VCaP (cell line): ENCODE measurements at regions not wholly inside any gene's neighbourhood (a gene's known extent, or its start where the extent isn't known, plus 50 kb on each side); places are given as distances from the start of the nearest gene placed in this dataset.

Experiments used
- H3K27ac ChIP-seq: fragments of 450-650 bp; 2 replicates; pipeline ENCODE4 v1.5.1; 2017
- CTCF ChIP-seq: fragments of 450-650 bp; conservative IDR thresholded peaks from 2 replicates; pipeline ENCODE4 v1.5.1; 2017; ENCODE audit warnings: mild to moderate bottlenecking, moderate library complexity

- no peak for TF ChIP-seq CTCF
These were observed 119.7 kb upstream of the ZNF648 start for GRCh38 chr1:182181167-182181572.

GRCh38 chr1:182175361-182175931 lies 113.9 kb upstream of the ZNF648 start:
- no peak overlapping the region for H3K27ac ChIP-seq
- TF ChIP-seq CTCF = no peak

More at GRCh38 chr1:182181167-182181572, 119.7 kb upstream of the ZNF648 start:
- peak overlapping the region; percentile 38 for H3K27ac ChIP-seq

- no peak overlapping the region; the same call in 1 of the 2 replicates for H3K27ac ChIP-seq
- TF ChIP-seq CTCF = no peak
These were observed 113.0 kb upstream of the ZNF648 start for GRCh38 chr1:182174513-182174855.

GRCh38 chr1:182173808-182174512 lies 112.4 kb upstream of the ZNF648 start:
- no peak for TF ChIP-seq CTCF
- H3K27ac ChIP-seq = no peak overlapping the region; the same call in 1 of the 2 replicates

GRCh38 chr1:182172699-182173098 lies 111.2 kb upstream of the ZNF648 start:
- H3K27ac ChIP-seq = no peak overlapping the region
- TF ChIP-seq CTCF = no peak

GRCh38 chr1:182170891-182171461 lies 109.5 kb upstream of the ZNF648 start:
- TF ChIP-seq CTCF = no peak
- H3K27ac ChIP-seq = no peak overlapping the region

GRCh38 chr1:182169203-182169602 lies 107.7 kb upstream of the ZNF648 start:
- H3K27ac ChIP-seq = no peak overlapping the region

More at GRCh38 chr1:182169203-182169602, 107.7 kb upstream of the ZNF648 start:
- no peak for TF ChIP-seq CTCF
